ENCODE measurements at regions not wholly inside any gene's neighbourhood (a gene's known extent, or its start where the extent isn't known, plus 50 kb on each side); places are given as distances from the start of the nearest gene placed in this dataset.
"Not testable (repeated sequence)": the region's sequence is repeated elsewhere in the genome, so short reads cannot be mapped to it uniquely, and the experiment has no call there.

GRCh38 chr6:8619853-8620252 lies 184.5 kb upstream of the SLC35B3 start:
- DNase-seq: no peak

DNA sequence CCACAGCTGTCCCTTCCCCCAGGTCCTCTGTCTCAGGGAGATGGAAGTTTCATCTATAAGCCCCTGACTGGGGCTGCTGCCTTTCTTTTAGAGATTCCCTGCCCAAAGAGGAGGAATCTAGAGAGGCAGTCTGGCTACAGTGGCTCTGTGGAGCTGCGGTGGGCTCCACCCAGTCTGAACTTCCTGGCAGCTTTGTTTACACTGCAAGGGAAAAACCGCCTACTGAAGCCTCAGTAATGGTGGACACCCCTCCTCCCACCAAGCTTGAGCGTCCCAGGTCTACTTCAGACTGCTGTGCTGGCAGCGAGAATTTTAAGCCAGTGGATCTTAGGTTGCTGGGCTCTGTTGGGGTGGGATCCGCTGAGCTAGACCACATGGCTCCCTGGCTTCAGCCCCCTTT lies 184.1 kb upstream of the SLC35B3 start:
- DNase-seq: not testable (repeated sequence)

- DNase-seq: no peak
Measured at GRCh38 chr6:8608737-8609136, 173.4 kb upstream of the SLC35B3 start.

GRCh38 chr6:8589941-8590729 lies 154.8 kb upstream of the SLC35B3 start:
- DNase-seq: no peak

DNA sequence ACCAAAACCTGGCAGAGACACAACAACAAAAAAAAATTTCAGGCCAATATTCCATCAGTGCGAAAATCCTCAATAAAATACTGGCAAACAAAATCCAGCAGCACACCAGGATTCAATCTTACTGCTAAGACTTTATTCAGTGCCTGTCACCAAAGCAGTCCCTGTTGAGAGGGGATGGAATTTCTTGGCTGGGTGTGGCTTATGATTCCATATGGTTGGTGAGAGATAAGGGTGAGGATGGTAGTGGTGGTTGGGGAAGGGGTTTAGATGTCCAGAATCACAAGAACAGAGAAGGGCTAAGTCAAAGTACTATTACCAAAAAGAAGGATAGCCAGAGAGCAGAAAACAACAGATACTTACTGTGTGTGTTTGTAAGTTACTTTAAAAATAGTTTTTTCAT lies 152.8 kb upstream of the SLC35B3 start:
- DNase-seq: no peak

DNA sequence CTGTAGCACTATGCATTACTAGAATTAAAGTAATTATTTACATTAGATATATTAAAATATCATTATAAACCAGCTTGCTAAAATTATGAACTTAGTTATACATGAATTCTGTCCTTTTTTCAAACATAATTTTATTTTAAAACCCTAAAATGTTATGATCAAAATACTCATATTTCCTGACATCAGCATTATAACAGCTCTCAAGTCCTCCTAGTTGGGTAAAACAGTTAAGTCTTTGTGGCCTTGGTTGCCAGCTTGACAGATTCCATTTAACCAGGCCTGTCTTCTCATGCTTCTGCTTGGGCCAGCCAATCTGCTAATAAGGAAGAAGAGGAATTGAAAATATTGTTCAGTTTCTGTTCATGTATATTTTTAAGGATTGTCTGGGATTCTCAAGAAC lies 147.9 kb upstream of the SLC35B3 start:
- no peak for DNase-seq

GRCh38 chr6:8579372-8579771 lies 144.0 kb upstream of the SLC35B3 start:
- DNase-seq: no peak

DNA sequence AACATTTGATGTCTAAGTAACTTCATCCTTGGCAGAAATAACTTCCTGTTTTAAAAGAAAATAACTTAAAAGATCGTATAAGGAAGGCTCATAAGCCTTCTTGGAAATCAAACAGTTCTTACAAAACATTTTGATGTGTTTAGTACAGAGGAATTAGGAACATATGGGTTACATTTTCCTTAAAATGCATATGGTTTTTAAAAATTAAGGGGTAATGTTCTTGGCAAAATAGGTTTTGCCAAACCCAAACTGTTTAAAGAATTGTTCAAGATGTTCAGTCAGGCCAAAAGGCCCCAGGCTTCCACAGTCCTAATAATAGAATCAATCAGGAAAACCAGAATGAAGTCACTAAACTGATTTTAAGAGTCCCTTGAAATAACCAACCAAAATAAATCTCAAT lies 142.7 kb upstream of the SLC35B3 start:
- DNase-seq: no peak

DNA sequence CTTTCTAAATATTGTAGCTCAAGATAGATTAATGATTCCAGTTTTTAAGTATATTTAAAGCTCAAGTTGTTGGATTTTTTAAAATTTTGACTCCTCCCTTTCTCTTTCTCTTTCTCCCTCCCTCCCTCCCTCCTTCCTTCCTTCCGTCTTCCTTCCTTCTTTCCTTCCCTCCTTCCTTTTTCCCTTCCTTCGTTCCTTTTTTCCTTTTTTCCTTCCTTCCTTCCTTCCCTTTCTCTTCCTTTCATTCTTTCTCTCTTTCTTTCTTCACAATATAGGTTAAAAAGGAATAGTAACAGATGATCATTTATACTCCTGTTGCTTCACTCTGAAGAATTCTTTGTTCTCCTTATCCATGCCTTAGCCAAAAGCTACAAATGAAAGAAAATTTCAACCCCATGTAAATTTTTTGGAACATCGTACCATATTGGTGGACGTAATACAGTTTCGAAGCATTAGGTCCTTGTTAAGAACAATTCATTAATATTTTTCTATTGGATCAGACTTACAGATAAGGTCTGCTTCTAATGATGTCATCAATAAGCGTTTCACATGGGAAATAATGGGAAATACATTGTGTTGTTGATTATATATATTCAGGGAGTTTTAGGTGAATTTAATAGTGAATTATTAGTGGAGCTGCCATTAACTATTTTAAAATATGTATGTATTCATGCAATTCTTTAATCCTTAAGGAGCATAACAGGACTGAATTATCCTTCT lies 139.6 kb upstream of the SLC35B3 start:
- DNase-seq: no peak

DNA sequence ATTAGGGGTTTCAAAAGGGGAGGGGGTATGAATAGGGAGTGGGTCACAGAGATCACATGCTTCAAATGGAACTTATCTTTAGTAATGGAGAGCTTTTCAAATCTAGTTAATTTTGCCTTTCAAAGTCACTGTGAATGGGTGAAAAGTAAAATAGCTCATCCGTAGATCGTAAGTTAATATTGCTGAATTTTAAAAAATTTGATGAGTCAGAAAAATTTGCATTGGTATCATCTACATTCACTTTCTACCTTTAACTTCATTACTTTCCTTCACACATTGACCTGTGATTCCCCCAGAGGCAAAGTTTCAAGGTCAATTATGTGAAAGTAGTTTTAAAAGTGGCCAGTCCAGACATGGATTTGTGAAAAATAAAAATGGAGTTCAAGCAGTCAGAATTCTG lies 139.0 kb upstream of the SLC35B3 start:
- no peak for DNase-seq

- no peak for DNase-seq
Measured at GRCh38 chr6:8570256-8570920, 135.0 kb upstream of the SLC35B3 start.

GRCh38 chr6:8562125-8562524 lies 126.8 kb upstream of the SLC35B3 start:
- DNase-seq: no peak

DNA sequence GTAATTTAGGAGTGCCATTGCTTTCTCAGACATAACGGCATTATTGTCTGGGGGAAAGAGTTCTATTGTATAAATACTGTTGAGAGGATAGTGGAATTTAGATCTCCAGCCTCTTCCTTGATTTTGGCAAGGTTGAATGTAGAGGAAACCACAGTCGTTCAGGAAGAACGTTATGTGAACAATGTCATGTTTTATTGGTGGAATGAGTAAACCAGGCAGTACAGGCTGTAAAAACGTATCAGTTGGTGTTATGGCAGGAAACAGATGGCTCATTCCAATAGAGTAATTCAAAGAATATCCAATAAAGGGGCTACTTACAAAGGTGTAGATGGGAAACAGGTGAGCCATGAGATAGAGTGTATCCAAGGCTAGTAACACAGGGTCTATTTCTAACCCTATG lies 123.6 kb upstream of the SLC35B3 start:
- no peak for DNase-seq

GRCh38 chr6:8557014-8557748 lies 121.8 kb upstream of the SLC35B3 start:
- DNase-seq: no peak

- DNase-seq: no peak
Measured at GRCh38 chr6:8556370-8557013, 121.1 kb upstream of the SLC35B3 start.

- DNase-seq: no peak
Measured at GRCh38 chr6:8551993-8552392, 116.6 kb upstream of the SLC35B3 start.

GRCh38 chr6:8551386-8551785 lies 116.0 kb upstream of the SLC35B3 start:
- DNase-seq: no peak

DNA sequence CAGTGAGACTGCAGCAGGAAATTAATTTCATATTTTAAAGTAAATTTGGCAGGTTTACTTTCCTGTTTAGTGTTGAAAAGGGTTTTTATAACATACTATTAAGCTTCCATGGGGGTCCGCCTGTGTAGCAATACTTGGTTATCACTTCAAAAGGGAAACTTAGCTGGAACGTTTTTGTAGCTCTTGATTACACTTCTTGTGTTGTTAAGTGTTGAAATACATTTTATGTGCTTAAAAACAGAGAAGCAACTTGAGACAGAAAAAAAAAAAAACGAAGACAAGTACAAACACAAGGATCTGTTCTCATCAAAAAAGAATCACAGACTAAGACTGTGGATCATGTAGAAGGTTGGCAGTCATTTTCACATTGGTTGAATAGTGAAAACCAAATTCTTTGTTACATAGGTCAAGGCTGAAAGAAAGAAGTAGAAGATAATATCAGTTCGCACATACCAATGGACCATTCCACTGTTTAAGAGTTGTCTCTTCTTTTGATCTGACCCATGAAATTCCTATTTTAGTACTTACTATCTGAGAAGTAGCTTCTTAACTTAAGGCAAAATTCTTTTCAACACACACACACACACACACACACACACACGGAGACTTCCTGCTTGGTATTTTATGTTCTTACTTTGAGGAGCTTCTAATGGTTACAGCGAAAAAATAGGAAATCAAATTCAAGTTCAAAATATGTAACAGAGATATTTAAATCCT lies 113.9 kb upstream of the SLC35B3 start:
- DNase-seq: no peak

- no peak for DNase-seq
Measured at GRCh38 chr6:8546496-8546895, 111.2 kb upstream of the SLC35B3 start.

- no peak for DNase-seq
Measured at GRCh38 chr6:8545336-8545735, 110.0 kb upstream of the SLC35B3 start.

DNA sequence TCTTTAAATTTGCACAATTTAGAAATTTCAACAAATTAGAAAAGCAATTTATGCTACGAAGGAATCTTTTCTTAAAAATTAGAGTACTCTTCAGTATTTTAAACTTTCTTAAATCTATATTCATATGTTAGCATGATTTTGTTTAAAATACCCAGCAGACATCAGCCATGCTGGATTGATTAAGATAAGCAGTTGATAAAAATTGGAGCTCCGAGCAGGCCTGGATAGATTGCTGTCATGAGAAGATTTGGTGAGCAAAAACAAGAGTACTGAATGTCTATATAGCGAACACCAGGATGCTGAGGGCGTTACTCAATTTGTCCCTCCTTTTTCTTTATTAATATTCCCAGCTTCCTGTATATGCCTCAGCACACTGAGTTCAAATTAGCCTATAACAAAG lies 108.4 kb upstream of the SLC35B3 start:
- DNase-seq: no peak

DNA sequence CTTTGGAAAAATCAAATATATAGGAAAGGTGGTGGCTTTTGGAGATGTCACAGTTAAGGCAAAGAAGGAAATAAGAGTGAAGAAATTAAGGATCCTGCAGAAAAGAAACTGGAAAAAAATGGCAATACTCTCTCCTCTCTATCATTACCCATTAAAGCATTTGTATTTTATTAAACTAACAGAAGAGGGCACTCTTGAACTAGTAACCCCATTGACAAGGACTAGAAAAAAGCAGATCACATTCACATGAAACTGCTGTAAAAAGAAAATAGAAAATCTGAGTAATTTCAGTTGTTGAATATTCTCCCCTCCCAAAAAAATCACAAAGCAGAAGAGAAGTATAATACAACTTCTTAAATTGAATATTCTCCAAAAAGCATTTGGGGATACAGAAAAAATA lies 104.1 kb upstream of the SLC35B3 start:
- no peak for DNase-seq
